C4-2B (cell line): ENCODE measurements at regions not wholly inside any gene's neighbourhood (a gene's known extent, or its start where the extent isn't known, plus 50 kb on each side); places are given as distances from the start of the nearest gene placed in this dataset.

Experiments used
- ZFX ChIP-seq: fragments of 450-650 bp; IDR thresholded peaks from 2 replicates; pipeline ENCODE4 v1.6.1; 2017
- TF ChIP-seq, protein P1 (sequence below): fragments of 450-650 bp; conservative IDR thresholded peaks from 2 replicates; pipeline ENCODE4 v1.5.1; 2017; ENCODE audit warnings: mild to moderate bottlenecking

DNA sequence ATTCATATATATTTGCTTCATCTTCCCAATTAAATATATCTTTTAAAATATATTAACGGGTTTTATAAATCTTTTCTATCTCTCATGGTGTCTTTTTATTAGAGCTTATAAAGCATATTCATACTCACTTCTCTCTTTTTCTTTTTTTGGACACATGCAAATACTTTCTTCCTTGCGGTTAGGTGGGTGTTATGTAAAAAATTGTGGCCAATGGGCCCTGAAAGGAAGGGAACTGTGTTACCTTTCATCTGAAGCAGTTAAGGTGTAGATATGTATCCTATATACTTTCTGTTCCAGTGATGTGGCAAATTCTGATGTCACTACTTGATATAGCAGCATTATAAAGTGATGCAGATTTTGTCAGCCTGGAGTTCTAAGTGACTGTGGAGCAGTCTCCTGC is 714.5 kb downstream of the PLCL1 start:
- TF ChIP-seq, protein P1, sequence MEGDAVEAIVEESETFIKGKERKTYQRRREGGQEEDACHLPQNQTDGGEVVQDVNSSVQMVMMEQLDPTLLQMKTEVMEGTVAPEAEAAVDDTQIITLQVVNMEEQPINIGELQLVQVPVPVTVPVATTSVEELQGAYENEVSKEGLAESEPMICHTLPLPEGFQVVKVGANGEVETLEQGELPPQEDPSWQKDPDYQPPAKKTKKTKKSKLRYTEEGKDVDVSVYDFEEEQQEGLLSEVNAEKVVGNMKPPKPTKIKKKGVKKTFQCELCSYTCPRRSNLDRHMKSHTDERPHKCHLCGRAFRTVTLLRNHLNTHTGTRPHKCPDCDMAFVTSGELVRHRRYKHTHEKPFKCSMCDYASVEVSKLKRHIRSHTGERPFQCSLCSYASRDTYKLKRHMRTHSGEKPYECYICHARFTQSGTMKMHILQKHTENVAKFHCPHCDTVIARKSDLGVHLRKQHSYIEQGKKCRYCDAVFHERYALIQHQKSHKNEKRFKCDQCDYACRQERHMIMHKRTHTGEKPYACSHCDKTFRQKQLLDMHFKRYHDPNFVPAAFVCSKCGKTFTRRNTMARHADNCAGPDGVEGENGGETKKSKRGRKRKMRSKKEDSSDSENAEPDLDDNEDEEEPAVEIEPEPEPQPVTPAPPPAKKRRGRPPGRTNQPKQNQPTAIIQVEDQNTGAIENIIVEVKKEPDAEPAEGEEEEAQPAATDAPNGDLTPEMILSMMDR, result no peak
- no peak for TF ChIP-seq ZFX
